SKM-1 treated with dmso at 0.1 percent for 144 hours (cell line): ENCODE measurements at regions not wholly inside any gene's neighbourhood (a gene's known extent, or its start where the extent isn't known, plus 50 kb on each side); places are given as distances from the start of the nearest gene placed in this dataset.

ENCODE experiments used
- DNase-seq: peaks from one replicate; lab custom pipeline; 2025; ENCODE audit not compliant: unreplicated experiment; lab: John Stamatoyannopoulos, UW

- no peak for DNase-seq
Measured at GRCh38 chr5:72558046-72558336, 50.8 kb upstream of the ZNF366 start.

GRCh38 chr5:72557167-72558045, 50.2 kb upstream of the ZNF366 start:
- no peak for DNase-seq
